Stimulated activated CD4-positive, alpha-beta T cell treated with anti-CD3 and anti-CD28 coated beads, Interleukin-1b, Interleukin-23, amount 100 ng/mL, for 4 hours (primary cell): ENCODE measurements at regions not wholly inside any gene's neighbourhood (a gene's known extent, or its start where the extent isn't known, plus 50 kb on each side); places are given as distances from the start of the nearest gene placed in this dataset.
"Not testable (repeated sequence)": the region's sequence is repeated elsewhere in the genome, so short reads cannot be mapped to it uniquely, and the experiment has no call there.

Source experiments
- DNase-seq, 2 donors: peaks; one replicate each; pipeline ENCODE4 v3.0.0-alpha.2; 2020; ENCODE audit warnings: low read depth in 2 of 2

- DNase-seq = no peak
Observed at GRCh38 chr12:89227774-89228173, 124.5 kb downstream of the DUSP6 start.

- no peak for DNase-seq
Observed at GRCh38 chr12:89225808-89226411, 126.4 kb downstream of the DUSP6 start.

- peak; percentile 51 to 74 for DNase-seq
Observed at GRCh38 chr12:89225401-89225800, 126.9 kb downstream of the DUSP6 start.

GRCh38 chr12:89222580-89222979 is 129.7 kb downstream of the DUSP6 start:
- DNase-seq = not testable (repeated sequence)

GRCh38 chr12:89217472-89217871 is 134.8 kb downstream of the DUSP6 start:
- DNase-seq = no peak

GRCh38 chr12:89216211-89216952 is 135.9 kb downstream of the DUSP6 start:
- no peak for DNase-seq

GRCh38 chr12:89215196-89215595 is 137.1 kb downstream of the DUSP6 start:
- no peak for DNase-seq

GRCh38 chr12:89213747-89214146 is 138.6 kb downstream of the DUSP6 start:
- no peak for DNase-seq

GRCh38 chr12:89213139-89213538 is 139.2 kb downstream of the DUSP6 start:
- no peak for DNase-seq

- DNase-seq = no peak
Observed at GRCh38 chr12:89212339-89212771, 139.9 kb downstream of the DUSP6 start.

- DNase-seq = no peak
Observed at GRCh38 chr12:89211456-89211855, 140.8 kb downstream of the DUSP6 start.

- DNase-seq = no peak
Observed at GRCh38 chr12:89210277-89210676, 142.0 kb downstream of the DUSP6 start.

GRCh38 chr12:89208661-89209096 is 143.6 kb downstream of the DUSP6 start:
- no peak for DNase-seq

GRCh38 chr12:89206390-89206789 is 145.9 kb downstream of the DUSP6 start:
- no peak for DNase-seq

GRCh38 chr12:89205517-89205916 is 146.8 kb downstream of the DUSP6 start:
- DNase-seq = no peak

GRCh38 chr12:89203144-89203543 is 149.2 kb downstream of the DUSP6 start:
- no peak for DNase-seq

GRCh38 chr12:89200217-89200616 is 152.1 kb downstream of the DUSP6 start:
- no peak for DNase-seq

- no peak for DNase-seq
Observed at GRCh38 chr12:89195470-89195869, 156.8 kb downstream of the DUSP6 start.

GRCh38 chr12:89194683-89195082 is 157.6 kb downstream of the DUSP6 start:
- DNase-seq = no peak

- DNase-seq = no peak
Observed at GRCh38 chr12:89192429-89192828, 159.9 kb downstream of the DUSP6 start.

- not testable (repeated sequence) for DNase-seq
Observed at GRCh38 chr12:89191597-89191996, 160.7 kb downstream of the DUSP6 start.

GRCh38 chr12:89189448-89189847 is 162.9 kb downstream of the DUSP6 start:
- DNase-seq = no peak

GRCh38 chr12:89187507-89187906 is 164.8 kb downstream of the DUSP6 start:
- DNase-seq = no peak
